Lower lobe of right lung (tissue), 2 donors: ENCODE measurements at regions not wholly inside any gene's neighbourhood (a gene's known extent, or its start where the extent isn't known, plus 50 kb on each side); places are given as distances from the start of the nearest gene placed in this dataset.

Source experiments
- ATAC-seq, 2 donors: fragments of 200-7000 bp; cut with Tn5 transposase; one replicate each; pipeline ENCODE4 v1.9.1; 2020 to 2022; ENCODE audit warnings: mild to moderate bottlenecking in 2 of 2, moderate library complexity in 2 of 2
- DNase-seq: peaks from one replicate; pipeline ENCODE4 v3.0.0-alpha.2; 2020
- H3K27ac ChIP-seq: fragments of 200-600 bp; one replicate; pipeline ENCODE4 v1.8.0; 2022
- H3K27me3 ChIP-seq: fragments of 200-600 bp; one replicate; pipeline ENCODE4 v1.8.0; 2022; ENCODE audit warnings: low read depth
- H3K36me3 ChIP-seq: fragments of 200-600 bp; one replicate; pipeline ENCODE4 v1.8.0; 2022; ENCODE audit warnings: mild to moderate bottlenecking
- H3K4me1 ChIP-seq: fragments of 200-600 bp; one replicate; pipeline ENCODE4 v1.8.0; 2022
- H3K4me3 ChIP-seq: fragments of 200-600 bp; one replicate; pipeline ENCODE4 v1.8.0; 2022; ENCODE audit warnings: mild to moderate bottlenecking
- H3K9me3 ChIP-seq: fragments of 200-600 bp; one replicate; pipeline ENCODE4 v1.8.0; 2022
- CTCF ChIP-seq: fragments of 200-600 bp; IDR thresholded peaks from one replicate; pipeline ENCODE4 v1.8.0; 2022; ENCODE audit warnings: antibody characterized with exemption, mild to moderate bottlenecking
- intact Hi-C: fragments of 100-400 bp; cut with DNase I; formaldehyde crosslinking; loops from one replicate; pipeline ENCODE4 v1.11.0; 2022
- donor health status: DM: no; HTN: yes; CAD: no; lungs with severe emphysema.

- Histone ChIP-seq H3K4me1 (no peaks in the 10 kb centered on the region), H3K9me3 (no peaks in the 10 kb centered on the region), H3K4me3 (no peak overlapping the region), H3K27me3 (no peaks in the 10 kb centered on the region), H3K27ac (no peak overlapping the region), H3K36me3 (no peaks in the 10 kb centered on the region)
- TF ChIP-seq CTCF = no peak
- no peak for ATAC-seq
- intact Hi-C loops = no loop called here
- DNase-seq = no peak
Measured at GRCh38 chr14:98231210-98231609, 1040.8 kb downstream of the BCL11B start.

- TF ChIP-seq CTCF = no peak
- Histone ChIP-seq H3K36me3 (no peaks in the 10 kb centered on the region), H3K9me3 (no peaks in the 10 kb centered on the region), H3K4me1 (no peaks in the 10 kb centered on the region), H3K27ac (no peak overlapping the region), H3K4me3 (no peak overlapping the region), H3K27me3 (no peaks in the 10 kb centered on the region)
- DNase-seq = no peak
- intact Hi-C loops = no loop called here
- ATAC-seq = no peak
Measured at GRCh38 chr14:98233656-98234055, 1038.3 kb downstream of the BCL11B start.

GRCh38 chr14:98234208-98234607, 1037.8 kb downstream of the BCL11B start:
- ATAC-seq (no peak), DNase-seq (no peak)
- no peak overlapping the region for H3K4me3 ChIP-seq
- no peaks in the 10 kb centered on the region for H3K27me3 ChIP-seq
- no peak overlapping the region for H3K27ac ChIP-seq
- intact Hi-C loops = no loop called here
- H3K36me3 ChIP-seq = no peaks in the 10 kb centered on the region
- no peaks in the 10 kb centered on the region for H3K4me1 ChIP-seq
- H3K9me3 ChIP-seq = no peaks in the 10 kb centered on the region
- no peak for TF ChIP-seq CTCF

GRCh38 chr14:98236314-98236713, 1035.7 kb downstream of the BCL11B start:
- Histone ChIP-seq H3K27ac (no peak overlapping the region), H3K9me3 (no peaks in the 10 kb centered on the region), H3K4me3 (no peak overlapping the region), H3K27me3 (no peaks in the 10 kb centered on the region), H3K36me3 (no peaks in the 10 kb centered on the region), H3K4me1 (no peaks in the 10 kb centered on the region)
- TF ChIP-seq CTCF = no peak
- DNase-seq (no peak), ATAC-seq (no peak)
- intact Hi-C loops = no loop called here

GRCh38 chr14:98237939-98238338, 1034.1 kb downstream of the BCL11B start:
- no peaks in the 10 kb centered on the region for H3K4me1 ChIP-seq
- no peak for TF ChIP-seq CTCF
- no peaks in the 10 kb centered on the region for H3K9me3 ChIP-seq
- no peak for ATAC-seq
- intact Hi-C loops = no loop called here
- no peak for DNase-seq
- H3K36me3 ChIP-seq = no peaks in the 10 kb centered on the region
- no peak overlapping the region for H3K4me3 ChIP-seq
- no peak overlapping the region for H3K27ac ChIP-seq
- H3K27me3 ChIP-seq = no peaks in the 10 kb centered on the region

- Histone ChIP-seq H3K36me3 (no peaks in the 10 kb centered on the region), H3K27me3 (no peaks in the 10 kb centered on the region), H3K4me1 (no peaks in the 10 kb centered on the region), H3K4me3 (no peak overlapping the region), H3K9me3 (no peaks in the 10 kb centered on the region), H3K27ac (no peak overlapping the region)
- no peak for TF ChIP-seq CTCF
- no peak for ATAC-seq
- intact Hi-C loops = no loop called here
- DNase-seq = no peak
Measured at GRCh38 chr14:98240376-98240775, 1031.6 kb downstream of the BCL11B start.
